ENCODE measurements at regions not wholly inside any gene's neighbourhood (a gene's known extent, or its start where the extent isn't known, plus 50 kb on each side); places are given as distances from the start of the nearest gene placed in this dataset.
"Not testable (repeated sequence)": the region's sequence is repeated elsewhere in the genome, so short reads cannot be mapped to it uniquely, and the experiment has no call there.

DNA sequence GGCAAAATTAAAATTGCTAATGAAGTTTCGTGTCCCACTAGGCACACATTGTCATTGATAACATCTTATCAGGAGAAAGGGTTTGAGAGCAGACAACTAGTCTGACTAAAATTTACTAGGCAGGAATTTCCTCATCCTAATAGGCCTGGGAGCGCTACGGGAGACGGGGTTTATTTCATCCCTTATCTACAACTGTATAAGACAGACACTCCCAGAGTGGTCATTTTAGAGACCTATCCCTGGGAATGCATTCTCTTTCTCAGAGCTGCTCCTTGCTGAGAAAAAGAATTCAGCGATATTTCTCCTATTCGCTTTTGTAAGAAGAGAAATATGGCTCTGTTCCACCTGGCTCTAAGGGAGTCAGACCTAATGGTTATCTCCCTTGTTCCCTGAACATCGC, 191.8 kb downstream of the NDUFS4 start:
- H3K4me2 ChIP-seq (ENCODE audit: low read length, poor library complexity, severe bottlenecking); H2BK120ac ChIP-seq (ENCODE audit: low read depth, low read length): not testable (repeated sequence)
- 84% methylated on average over 7 of the region's 7 CpGs for WGBS

DNA sequence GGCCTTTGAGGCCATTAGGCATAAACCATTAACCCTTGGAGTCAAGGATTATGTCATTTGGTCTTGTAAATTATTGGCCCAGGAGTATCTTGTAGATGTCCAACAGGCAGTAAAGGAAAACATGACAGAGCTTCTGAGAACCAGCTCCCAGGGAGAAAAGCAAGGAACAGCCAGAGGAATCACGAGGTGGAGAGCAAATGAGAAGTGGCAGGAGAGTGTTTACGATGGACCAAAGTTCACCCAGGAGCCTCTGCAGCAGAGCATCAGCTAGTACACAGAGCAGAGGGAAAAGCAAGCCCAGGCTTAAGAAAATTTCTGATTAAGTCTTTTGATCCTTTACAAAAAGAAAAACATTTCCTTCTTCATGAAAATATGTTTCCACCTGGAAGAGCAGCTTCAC, 206.2 kb downstream of the NDUFS4 start:
- Histone ChIP-seq H3K4me3 (ENCODE audit: insufficient read depth in 1 of 2, low read depth in 1 of 2, low read length in 2 of 2) (no peak overlapping the region), H4K8ac (ENCODE audit: low read length) (no peak overlapping the region), H2BK12ac (ENCODE audit: low read length in 2 of 2) (no peak overlapping the region), H3K4me1 (ENCODE audit: control insufficient read depth, insufficient read depth, low read depth, low read length) (no peaks in the 10 kb centered on the region), H3K4ac (ENCODE audit: low read depth in 1 of 2, low read length in 2 of 2) (no peak overlapping the region), H3K14ac (ENCODE audit: low read length in 2 of 2) (no peak overlapping the region), H3K27me3 (ENCODE audit: control insufficient read depth in 1 of 2, insufficient read depth in 1 of 2, low read length in 2 of 2) (no peaks in the 10 kb centered on the region), H2BK15ac (ENCODE audit: low read depth, poor library complexity, severe bottlenecking) (no peak overlapping the region), H3K23ac (ENCODE audit: low read length in 2 of 2) (no peak overlapping the region), H2AFZ (ENCODE audit: low read depth, low read length) (no peak overlapping the region), H2AK5ac (ENCODE audit: low read length, severe bottlenecking) (no peak overlapping the region), H3K4me2 (ENCODE audit: low read length, poor library complexity, severe bottlenecking) (no peak overlapping the region), H2BK120ac (ENCODE audit: low read depth, low read length) (no peak overlapping the region), H3K79me1 (replicated peaks; ENCODE audit: low read length, poor library complexity, severe bottlenecking) (no peaks in the 10 kb centered on the region), H3K27ac (ENCODE audit: low read length, poor library complexity, severe bottlenecking) (no peak overlapping the region), H3K18ac (ENCODE audit: low read depth in 1 of 2, low read length in 2 of 2) (no peak overlapping the region), H4K91ac (ENCODE audit: low read length) (no peak overlapping the region), H3K9ac (ENCODE audit: low read length) (no peak overlapping the region), H3K36me3 (ENCODE audit: control insufficient read depth in 1 of 2, insufficient read depth in 2 of 2, low read depth in 1 of 2, low read length in 2 of 2) (no peaks in the 10 kb centered on the region), H3K9me3 (ENCODE audit: control insufficient read depth, low read length) (peaks cover 3% of the 10 kb centered on the region), H2BK5ac (ENCODE audit: low read depth, low read length, poor library complexity, severe bottlenecking) (no peak overlapping the region)
- 53% methylated on average over 2 of the region's 2 CpGs for WGBS
- DNase-seq, result no peak

More for the DNA sequence above, 191.8 kb downstream of the NDUFS4 start:
- H3K14ac ChIP-seq (ENCODE audit: low read length in 2 of 2); H2BK15ac ChIP-seq (ENCODE audit: low read depth, poor library complexity, severe bottlenecking); H3K4me1 ChIP-seq (ENCODE audit: control insufficient read depth, insufficient read depth, low read depth, low read length); H2AK5ac ChIP-seq (ENCODE audit: low read length, severe bottlenecking); H4K8ac ChIP-seq (ENCODE audit: low read length); H3K4me3 ChIP-seq (ENCODE audit: insufficient read depth in 1 of 2, low read depth in 1 of 2, low read length in 2 of 2); H3K4ac ChIP-seq (ENCODE audit: low read depth in 1 of 2, low read length in 2 of 2); H3K79me1 ChIP-seq (replicated peaks; ENCODE audit: low read length, poor library complexity, severe bottlenecking); H3K36me3 ChIP-seq (ENCODE audit: control insufficient read depth in 1 of 2, insufficient read depth in 2 of 2, low read depth in 1 of 2, low read length in 2 of 2); H2AFZ ChIP-seq (ENCODE audit: low read depth, low read length); H2BK12ac ChIP-seq (ENCODE audit: low read length in 2 of 2); H3K9ac ChIP-seq (ENCODE audit: low read length); H3K23ac ChIP-seq (ENCODE audit: low read length in 2 of 2); H2BK5ac ChIP-seq (ENCODE audit: low read depth, low read length, poor library complexity, severe bottlenecking); H3K27ac ChIP-seq (ENCODE audit: low read length, poor library complexity, severe bottlenecking); H4K91ac ChIP-seq (ENCODE audit: low read length); DNase-seq; H3K27me3 ChIP-seq (ENCODE audit: control insufficient read depth in 1 of 2, insufficient read depth in 1 of 2, low read length in 2 of 2); H3K18ac ChIP-seq (ENCODE audit: low read depth in 1 of 2, low read length in 2 of 2): not testable (repeated sequence)
- H3K9me3 ChIP-seq (ENCODE audit: control insufficient read depth, low read length), result peaks cover 16% of the 10 kb centered on the region

DNA sequence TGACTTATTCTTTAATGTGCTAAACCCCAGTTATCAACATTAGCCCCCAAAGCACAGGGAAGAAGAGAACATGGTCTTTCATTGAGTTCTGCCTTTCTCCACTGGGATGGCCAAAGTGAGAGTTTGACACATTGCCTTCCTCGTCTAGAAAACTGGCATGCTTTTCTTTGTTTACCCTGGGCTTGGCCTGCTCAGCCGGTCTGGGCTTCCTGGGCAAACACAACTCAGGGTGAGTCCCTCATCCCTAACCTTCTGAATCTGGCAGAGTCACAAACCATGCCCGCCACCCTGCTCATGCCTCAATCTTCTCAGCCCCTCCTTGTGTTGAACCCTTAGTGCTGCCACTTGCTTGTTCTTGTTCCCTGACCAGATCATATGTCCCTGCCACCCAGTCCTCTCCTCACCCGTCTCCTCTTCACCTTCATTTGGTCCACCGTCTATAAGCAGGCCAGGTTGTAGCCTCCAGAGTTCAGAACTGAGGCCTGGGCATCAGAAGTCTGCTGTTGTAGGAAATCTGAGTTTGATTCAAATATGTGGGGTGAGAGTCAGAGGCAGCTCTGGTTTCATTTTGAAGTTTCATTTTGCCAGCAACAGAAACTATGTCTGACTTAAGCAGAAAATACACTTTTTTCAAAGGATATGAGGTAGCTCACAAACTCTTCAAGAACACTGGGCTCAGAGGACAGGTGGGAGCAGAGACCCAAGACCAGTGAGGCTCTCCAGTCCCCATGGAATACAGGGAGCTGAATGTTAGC, 217.6 kb downstream of the NDUFS4 start:
- H3K36me3 ChIP-seq (ENCODE audit: control insufficient read depth in 1 of 2, insufficient read depth in 2 of 2, low read depth in 1 of 2, low read length in 2 of 2), result no peaks in the 10 kb centered on the region
- H3K27ac ChIP-seq (ENCODE audit: low read length, poor library complexity, severe bottlenecking), result no peak overlapping the region
- H3K79me1 ChIP-seq (replicated peaks; ENCODE audit: low read length, poor library complexity, severe bottlenecking), result no peaks in the 10 kb centered on the region
- no peak overlapping the region for H2BK120ac ChIP-seq (ENCODE audit: low read depth, low read length)
- no peak overlapping the region for H3K9ac ChIP-seq (ENCODE audit: low read length)
- no peak overlapping the region for H2BK5ac ChIP-seq (ENCODE audit: low read depth, low read length, poor library complexity, severe bottlenecking)
- H2AK5ac ChIP-seq (ENCODE audit: low read length, severe bottlenecking), result no peak overlapping the region
- H2AFZ ChIP-seq (ENCODE audit: low read depth, low read length), result no peak overlapping the region
- H3K27me3 ChIP-seq (ENCODE audit: control insufficient read depth in 1 of 2, insufficient read depth in 1 of 2, low read length in 2 of 2), result no peaks in the 10 kb centered on the region
- H3K4me3 ChIP-seq (ENCODE audit: insufficient read depth in 1 of 2, low read depth in 1 of 2, low read length in 2 of 2), result no peak overlapping the region
- H3K9me3 ChIP-seq (ENCODE audit: control insufficient read depth, low read length), result no peaks in the 10 kb centered on the region
- peak overlapping the region; percentile 43 for H4K91ac ChIP-seq (ENCODE audit: low read length)
- no peak overlapping the region for H3K4ac ChIP-seq (ENCODE audit: low read depth in 1 of 2, low read length in 2 of 2)
- H3K4me2 ChIP-seq (ENCODE audit: low read length, poor library complexity, severe bottlenecking), result no peak overlapping the region
- H3K18ac ChIP-seq (ENCODE audit: low read depth in 1 of 2, low read length in 2 of 2), result peak overlapping the region in 1 of 2 experiments; percentile 11
- H3K23ac ChIP-seq (ENCODE audit: low read length in 2 of 2), result peak overlapping the region in 1 of 2 experiments; percentile 72
- peak overlapping the region in 1 of 2 experiments; percentile 19 for H3K14ac ChIP-seq (ENCODE audit: low read length in 2 of 2)
- DNase-seq, result no peak
- peaks cover 3% of the 10 kb centered on the region for H3K4me1 ChIP-seq (ENCODE audit: control insufficient read depth, insufficient read depth, low read depth, low read length)
- H2BK15ac ChIP-seq (ENCODE audit: low read depth, poor library complexity, severe bottlenecking), result peak overlapping the region; percentile 33
- WGBS, result 92% methylated on average over 4 of the region's 5 CpGs
- no peak overlapping the region for H2BK12ac ChIP-seq (ENCODE audit: low read length in 2 of 2)
- peak overlapping the region; percentile 57 for H4K8ac ChIP-seq (ENCODE audit: low read length)

DNA sequence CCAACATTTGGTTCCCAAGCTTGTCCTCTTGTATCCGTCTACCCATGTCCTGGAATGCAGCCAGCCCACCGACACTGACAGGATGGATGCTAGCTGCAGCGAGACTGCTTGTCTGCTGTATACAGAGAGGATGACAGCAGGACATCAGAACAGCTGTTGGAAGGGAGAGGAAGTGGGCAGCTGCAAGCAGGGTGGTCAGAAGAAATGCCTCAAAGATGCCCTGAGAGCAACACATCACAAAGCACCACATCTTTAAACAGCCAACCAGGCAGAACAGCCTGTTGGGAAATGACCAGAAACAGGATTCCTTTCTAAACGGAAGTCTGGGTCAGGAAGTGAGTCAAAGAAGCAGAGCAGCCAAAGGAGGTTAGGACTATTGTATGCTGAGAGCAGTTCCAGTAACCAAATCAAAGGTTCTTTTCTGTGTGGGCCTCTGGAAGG, 219.1 kb downstream of the NDUFS4 start:
- H3K79me1 ChIP-seq (replicated peaks; ENCODE audit: low read length, poor library complexity, severe bottlenecking), result no peaks in the 10 kb centered on the region
- H4K8ac ChIP-seq (ENCODE audit: low read length), result peak overlapping the region; percentile 7
- H3K4me2 ChIP-seq (ENCODE audit: low read length, poor library complexity, severe bottlenecking), result no peak overlapping the region
- no peak overlapping the region for H3K4ac ChIP-seq (ENCODE audit: low read depth in 1 of 2, low read length in 2 of 2)
- DNase-seq, result peak; percentile 78
- 29% methylated on average over 4 of the region's 4 CpGs for WGBS
- peaks cover 3% of the 10 kb centered on the region for H3K4me1 ChIP-seq (ENCODE audit: control insufficient read depth, insufficient read depth, low read depth, low read length)
- H2BK120ac ChIP-seq (ENCODE audit: low read depth, low read length), result no peak overlapping the region
- peak overlapping the region in 1 of 2 experiments; percentile 18 for H3K4me3 ChIP-seq (ENCODE audit: insufficient read depth in 1 of 2, low read depth in 1 of 2, low read length in 2 of 2)
- no peak overlapping the region for H2BK5ac ChIP-seq (ENCODE audit: low read depth, low read length, poor library complexity, severe bottlenecking)
- no peak overlapping the region for H4K91ac ChIP-seq (ENCODE audit: low read length)
- H2BK15ac ChIP-seq (ENCODE audit: low read depth, poor library complexity, severe bottlenecking), result no peak overlapping the region
- H3K27ac ChIP-seq (ENCODE audit: low read length, poor library complexity, severe bottlenecking), result peak overlapping the region; percentile 21
- H3K36me3 ChIP-seq (ENCODE audit: control insufficient read depth in 1 of 2, insufficient read depth in 2 of 2, low read depth in 1 of 2, low read length in 2 of 2), result no peaks in the 10 kb centered on the region
- no peak overlapping the region for H3K9ac ChIP-seq (ENCODE audit: low read length)
- no peaks in the 10 kb centered on the region for H3K9me3 ChIP-seq (ENCODE audit: control insufficient read depth, low read length)
- H2BK12ac ChIP-seq (ENCODE audit: low read length in 2 of 2), result no peak overlapping the region
- no peak overlapping the region for H3K23ac ChIP-seq (ENCODE audit: low read length in 2 of 2)
- H3K14ac ChIP-seq (ENCODE audit: low read length in 2 of 2), result peak overlapping the region in 1 of 2 experiments; percentile 26
- H3K18ac ChIP-seq (ENCODE audit: low read depth in 1 of 2, low read length in 2 of 2), result no peak overlapping the region
- H2AFZ ChIP-seq (ENCODE audit: low read depth, low read length), result peak overlapping the region; percentile 15
- H2AK5ac ChIP-seq (ENCODE audit: low read length, severe bottlenecking), result no peak overlapping the region
- H3K27me3 ChIP-seq (ENCODE audit: control insufficient read depth in 1 of 2, insufficient read depth in 1 of 2, low read length in 2 of 2), result no peaks in the 10 kb centered on the region
